Neuronal stem cell (in vitro differentiated cells): ENCODE measurements at regions not wholly inside any gene's neighbourhood (a gene's known extent, or its start where the extent isn't known, plus 50 kb on each side); places are given as distances from the start of the nearest gene placed in this dataset.

ENCODE experiments used
- DNase-seq: peaks from one replicate; pipeline ENCODE4 v3.0.0-alpha.2; 2013; ENCODE audit warnings: low spot score
- H2AFZ ChIP-seq: one replicate; pipeline ENCODE4 v1.6.1; 2013; ENCODE audit warnings: mild to moderate bottlenecking, low read length, inconsistent platforms
- H2AK5ac ChIP-seq: 2 replicates; pipeline ENCODE4 v1.6.1; 2013; ENCODE audit warnings: low read depth, mild to moderate bottlenecking, inconsistent platforms, low read length, moderate library complexity, mixed read lengths
- H2BK120ac ChIP-seq: 2 replicates; pipeline ENCODE4 v1.6.1; 2013; ENCODE audit warnings: low read depth, mild to moderate bottlenecking, inconsistent platforms, low read length, moderate library complexity, mixed read lengths
- H2BK12ac ChIP-seq: one replicate; pipeline ENCODE4 v1.6.1; 2013; ENCODE audit warnings: low read length, inconsistent platforms
- H2BK15ac ChIP-seq: 2 replicates; pipeline ENCODE4 v1.6.1; 2013; ENCODE audit warnings: mild to moderate bottlenecking, low read length, inconsistent platforms, mixed read lengths
- H2BK5ac ChIP-seq: one replicate; pipeline ENCODE4 v1.6.1; 2013; ENCODE audit warnings: inconsistent platforms, mild to moderate bottlenecking, low read length, moderate library complexity
- H3K14ac ChIP-seq: one replicate; pipeline ENCODE4 v1.6.1; 2013; ENCODE audit warnings: low read length, inconsistent platforms
- H3K18ac ChIP-seq: 2 replicates; pipeline ENCODE4 v1.6.1; 2013; ENCODE audit warnings: low read length, inconsistent platforms
- H3K23ac ChIP-seq: 2 replicates; pipeline ENCODE4 v1.6.1; 2013; ENCODE audit warnings: low read depth, mild to moderate bottlenecking, mixed read lengths, low read length, inconsistent platforms; ENCODE audit not compliant: poor library complexity
- H3K27ac ChIP-seq: replicated peaks from 3 replicates; pipeline ENCODE4 v1.5.1; 2013; ENCODE audit warnings: low read length, inconsistent platforms
- H3K27me3 ChIP-seq, 3 experiments: 2 replicates each; pipeline ENCODE4 v1.6.1; 2013; ENCODE audit warnings: low read length in 3 of 3, mild to moderate bottlenecking in 2 of 3, inconsistent platforms in 1 of 3, low read depth in 1 of 3, mixed read lengths in 1 of 3, moderate library complexity in 1 of 3; ENCODE audit not compliant: control insufficient read depth in 3 of 3, insufficient read depth in 3 of 3
- H3K36me3 ChIP-seq, 2 donors: replicated peaks in 1 of 2; 2 replicates each; pipeline ENCODE4 v1.6.1; 2013; ENCODE audit warnings: low read length in 2 of 2; ENCODE audit not compliant: control insufficient read depth in 2 of 2, insufficient read depth in 2 of 2
- H3K4ac ChIP-seq: 2 replicates; pipeline ENCODE4 v1.6.1; 2013; ENCODE audit warnings: inconsistent platforms, mild to moderate bottlenecking, low read length, moderate library complexity
- H3K4me1 ChIP-seq, 2 donors: 1 replicate in 1 of 2; 2 replicates in 1 of 2; pipeline ENCODE4 v1.6.1; 2013; ENCODE audit warnings: low read length in 2 of 2, low read depth in 1 of 2; ENCODE audit not compliant: control insufficient read depth in 2 of 2, insufficient read depth in 1 of 2
- H3K4me2 ChIP-seq: one replicate; pipeline ENCODE4 v1.6.1; 2013; ENCODE audit warnings: mild to moderate bottlenecking, low read length, inconsistent platforms; ENCODE audit not compliant: insufficient read depth, poor library complexity, severe bottlenecking
- H3K4me3 ChIP-seq, 2 donors: 2 replicates each; pipeline ENCODE4 v1.5.1; 2013; ENCODE audit warnings: low read length in 2 of 2, mild to moderate bottlenecking in 2 of 2, inconsistent platforms in 1 of 2, moderate library complexity in 1 of 2
- H3K79me1 ChIP-seq: one replicate; pipeline ENCODE4 v1.6.1; 2013; ENCODE audit warnings: low read depth, mild to moderate bottlenecking, inconsistent platforms, low read length, moderate library complexity
- H3K9ac ChIP-seq: one replicate; pipeline ENCODE4 v1.6.1; 2013; ENCODE audit warnings: mild to moderate bottlenecking, low read depth, low read length, inconsistent platforms; ENCODE audit not compliant: poor library complexity
- H3K9me3 ChIP-seq, 2 donors: replicated peaks in 1 of 2; 2 replicates each; pipeline versions ENCODE3 to v1.6.1; 2013; ENCODE audit warnings: low read length in 2 of 2, mild to moderate bottlenecking in 2 of 2, inconsistent platforms in 1 of 2, low read depth in 1 of 2, mixed read lengths in 1 of 2, moderate library complexity in 1 of 2; ENCODE audit not compliant: control insufficient read depth in 2 of 2, insufficient read depth in 1 of 2
- H4K8ac ChIP-seq: one replicate; pipeline ENCODE4 v1.6.1; 2013; ENCODE audit warnings: low read depth, mild to moderate bottlenecking, inconsistent platforms, low read length, moderate library complexity
- H4K91ac ChIP-seq: one replicate; pipeline ENCODE4 v1.6.1; 2013; ENCODE audit warnings: low read length, low read depth, mild to moderate bottlenecking, inconsistent platforms; ENCODE audit not compliant: poor library complexity
- WGBS, 2 donors: extraction: QIAGEN DNeasy Blood & Tissue Kit; methylation state at CpG; one replicate each; pipeline ENCODE4 v1.1.7; 2013; ENCODE audit warnings: missing lambda C conversion rate in 2 of 2, mixed read lengths in 1 of 2; ENCODE audit not compliant: insufficient read length in 2 of 2, insufficient replicate concordance in 1 of 2; ENCODE audit errors: extremely low coverage in 2 of 2; 5-methylcytosine and 5-hydroxymethylcytosine counted together

DNA sequence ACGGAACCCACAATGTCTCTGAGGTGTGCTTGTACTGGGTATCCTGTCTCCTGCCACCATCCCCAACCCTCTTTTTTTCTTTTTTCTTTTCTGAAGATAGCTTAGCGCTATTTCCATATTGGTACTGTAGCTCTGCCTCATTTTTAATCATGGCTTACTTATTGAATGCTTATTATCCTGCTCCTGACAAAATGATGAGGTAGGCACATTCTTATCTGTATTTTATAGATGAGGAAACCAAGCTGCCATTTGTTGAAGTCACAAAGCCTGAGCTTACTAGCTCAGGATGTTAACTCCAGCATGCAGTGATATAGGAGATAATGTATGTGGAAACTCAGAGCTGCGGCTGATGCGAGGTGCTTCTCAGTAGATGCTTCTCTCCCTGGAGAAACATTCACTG, 61.4 kb upstream of the GPR6 start:
- no peak overlapping the region for H3K4me2 ChIP-seq
- H2BK12ac ChIP-seq: no peak overlapping the region
- H3K4me3 ChIP-seq: no peak overlapping the region
- H2BK5ac ChIP-seq: no peak overlapping the region
- no peak overlapping the region for H2AK5ac ChIP-seq
- no peaks in the 10 kb centered on the region for H3K9me3 ChIP-seq
- H3K27ac ChIP-seq: no peak overlapping the region
- no peak overlapping the region for H4K91ac ChIP-seq
- no peak for DNase-seq
- no peak overlapping the region for H3K18ac ChIP-seq
- no peaks in the 10 kb centered on the region for H3K27me3 ChIP-seq
- no peaks in the 10 kb centered on the region for H3K36me3 ChIP-seq
- H3K4me1 ChIP-seq: peaks cover 0 to 2% of the 10 kb centered on the region in 2 donors
- no peak overlapping the region for H2BK15ac ChIP-seq
- no peak overlapping the region for H4K8ac ChIP-seq
- no peak overlapping the region for H3K9ac ChIP-seq
- no peak overlapping the region for H2AFZ ChIP-seq
- H3K23ac ChIP-seq: no peak overlapping the region
- H3K79me1 ChIP-seq: no peaks in the 10 kb centered on the region
- H3K4ac ChIP-seq: no peak overlapping the region
- WGBS, 2 donors: no CpG with 5 or more reads among the region's 4 CpGs
- H2BK120ac ChIP-seq: no peak overlapping the region
- H3K14ac ChIP-seq: no peak overlapping the region

DNA sequence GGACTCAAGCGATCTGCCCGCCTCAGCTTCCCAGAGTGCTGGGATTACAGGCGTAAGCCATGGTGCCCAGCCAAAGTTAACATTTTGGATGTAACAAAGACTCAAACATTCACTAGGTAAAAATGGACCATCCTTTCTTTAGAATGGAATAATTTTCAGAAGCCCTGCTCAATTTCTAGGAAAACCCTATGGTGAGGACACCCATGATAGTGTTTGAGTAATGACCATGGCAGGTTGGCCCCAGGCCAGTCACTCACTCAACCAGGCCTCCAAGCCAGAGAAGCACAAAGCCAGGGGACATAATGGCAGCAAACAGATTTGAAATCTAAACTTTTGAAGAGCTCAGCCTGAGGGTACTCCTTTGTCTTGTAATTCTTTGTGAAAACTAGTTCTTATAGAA, 59.9 kb upstream of the GPR6 start:
- Histone ChIP-seq H3K4me1 (no peaks in the 10 kb centered on the region), H2AFZ (no peak overlapping the region), H2BK120ac (no peak overlapping the region), H4K8ac (no peak overlapping the region), H3K18ac (no peak overlapping the region), H3K36me3 (no peaks in the 10 kb centered on the region), H3K4me3 (no peak overlapping the region), H2BK15ac (no peak overlapping the region), H3K4ac (no peak overlapping the region), H3K79me1 (no peaks in the 10 kb centered on the region), H4K91ac (no peak overlapping the region), H2BK5ac (no peak overlapping the region), H3K27ac (no peak overlapping the region), H3K9ac (no peak overlapping the region), H2BK12ac (no peak overlapping the region), H3K27me3 (no peaks in the 10 kb centered on the region), H3K23ac (no peak overlapping the region), H2AK5ac (no peak overlapping the region), H3K14ac (no peak overlapping the region), H3K9me3 (no peaks in the 10 kb centered on the region), H3K4me2 (no peak overlapping the region)
- no CpG with 5 or more reads among the region's 3 CpGs for WGBS, 2 donors
- no peak for DNase-seq

DNA sequence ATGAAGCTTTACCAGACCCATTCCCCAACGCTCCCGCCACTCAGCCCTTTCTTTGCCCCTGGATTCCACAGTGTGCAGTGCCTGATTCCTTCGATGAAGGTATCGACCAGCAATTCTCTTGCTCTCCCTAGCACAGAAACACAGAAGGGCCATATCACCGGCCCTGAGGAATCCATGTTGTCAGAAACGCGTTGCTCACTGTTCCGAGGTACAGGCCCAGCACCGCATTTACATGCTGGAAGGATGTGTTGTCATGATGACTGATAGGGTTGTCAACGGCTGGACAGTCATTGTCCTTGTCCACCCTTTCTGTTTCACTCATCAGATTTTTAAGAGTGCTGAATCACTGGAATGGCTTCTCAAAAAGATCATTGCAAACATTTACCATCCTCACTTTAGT, 57.2 kb upstream of the GPR6 start:
- Histone ChIP-seq H3K79me1 (no peaks in the 10 kb centered on the region), H3K4me3 (no peak overlapping the region), H3K27me3 (no peaks in the 10 kb centered on the region), H2AK5ac (no peak overlapping the region), H2BK5ac (no peak overlapping the region), H3K4ac (no peak overlapping the region), H3K14ac (no peak overlapping the region), H2AFZ (no peak overlapping the region), H3K9ac (no peak overlapping the region), H4K91ac (no peak overlapping the region), H3K36me3 (no peaks in the 10 kb centered on the region), H2BK15ac (no peak overlapping the region), H3K4me1 (no peaks in the 10 kb centered on the region), H3K9me3 (no peaks in the 10 kb centered on the region), H3K4me2 (no peak overlapping the region), H2BK120ac (no peak overlapping the region), H2BK12ac (no peak overlapping the region), H3K23ac (no peak overlapping the region), H3K27ac (no peak overlapping the region), H4K8ac (no peak overlapping the region), H3K18ac (no peak overlapping the region)
- no peak for DNase-seq
- WGBS, 2 donors: no CpG with 5 or more reads among the region's 10 CpGs

DNA sequence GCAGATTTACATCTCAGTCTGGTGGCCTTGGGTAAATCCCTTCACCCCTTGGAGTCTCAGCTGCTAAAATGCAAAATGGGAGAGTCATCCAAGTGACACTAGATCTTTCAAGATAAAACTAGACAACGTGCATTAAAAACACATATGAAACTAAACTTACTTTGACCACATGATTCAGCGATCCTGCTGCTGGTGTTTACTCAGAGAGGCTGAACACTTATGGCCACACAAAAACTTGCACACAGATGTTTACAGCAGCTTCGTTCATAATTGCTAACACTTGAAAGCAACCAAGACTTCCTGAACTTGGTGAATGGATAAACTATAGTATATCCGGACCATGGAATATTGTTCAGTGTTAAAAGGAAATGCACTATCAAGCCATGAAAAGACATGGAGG, 55.3 kb upstream of the GPR6 start:
- H3K79me1 ChIP-seq: no peaks in the 10 kb centered on the region
- no peak overlapping the region for H4K91ac ChIP-seq
- H3K18ac ChIP-seq: no peak overlapping the region
- H3K27ac ChIP-seq: no peak overlapping the region
- H3K36me3 ChIP-seq: no peaks in the 10 kb centered on the region
- H3K4me3 ChIP-seq: no peak overlapping the region
- H3K4me2 ChIP-seq: no peak overlapping the region
- no peak overlapping the region for H3K4ac ChIP-seq
- H2BK120ac ChIP-seq: no peak overlapping the region
- H3K14ac ChIP-seq: no peak overlapping the region
- H2BK12ac ChIP-seq: no peak overlapping the region
- no peak overlapping the region for H3K9ac ChIP-seq
- DNase-seq: no peak
- peaks cover 0 to 5% (median 0%) of the 10 kb centered on the region in 3 experiments for H3K27me3 ChIP-seq
- H3K4me1 ChIP-seq: no peaks in the 10 kb centered on the region
- H3K23ac ChIP-seq: no peak overlapping the region
- no peak overlapping the region for H4K8ac ChIP-seq
- H2BK15ac ChIP-seq: no peak overlapping the region
- WGBS, 2 donors: no CpG with 5 or more reads among the region's 4 CpGs
- H2AFZ ChIP-seq: no peak overlapping the region
- H2BK5ac ChIP-seq: no peak overlapping the region
- H2AK5ac ChIP-seq: no peak overlapping the region
- no peaks in the 10 kb centered on the region for H3K9me3 ChIP-seq
